ENCODE measurements at regions not wholly inside any gene's neighbourhood (a gene's known extent, or its start where the extent isn't known, plus 50 kb on each side); places are given as distances from the start of the nearest gene placed in this dataset.

DNA sequence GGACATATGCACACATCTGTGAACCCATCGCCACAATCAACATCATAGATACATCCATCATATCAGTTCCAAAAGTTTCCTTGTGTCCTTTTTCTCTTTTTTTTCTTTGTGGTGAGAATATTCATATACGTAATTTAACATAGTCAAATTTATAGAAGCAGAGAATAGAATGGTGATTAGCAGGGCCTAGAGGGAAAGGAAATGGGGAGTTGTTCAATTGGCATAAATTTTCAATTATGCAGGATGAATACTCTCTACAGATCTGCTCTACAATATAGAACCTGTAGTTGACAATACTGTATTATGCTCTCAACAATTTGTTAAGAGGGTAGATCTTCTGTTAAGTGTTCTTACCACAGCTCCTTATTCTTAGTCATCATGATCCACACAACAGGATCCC is 413.2 kb downstream of the SHISA9 start:
- H3K4me1 ChIP-seq (replicated peaks in 1 of 2; ENCODE audit: control insufficient read depth in 2 of 2, insufficient read depth in 2 of 2, low read length in 2 of 2) = no peaks in the 10 kb centered on the region
- no peaks in the 10 kb centered on the region for H3K9me3 ChIP-seq (replicated peaks; ENCODE audit: control insufficient read depth, insufficient read depth, low read depth, low read length)
- 0% methylated on average over 2 of the region's 2 CpGs for WGBS (ENCODE audit: insufficient coverage, low coverage, missing lambda C conversion rate)
- H2AFZ ChIP-seq (ENCODE audit: low read depth, low read length) = no peak overlapping the region
- no peak overlapping the region for H3K27ac ChIP-seq (ENCODE audit: extremely low read depth, low read depth, low read length)
- no peaks in the 10 kb centered on the region for H3K9me1 ChIP-seq (ENCODE audit: control insufficient read depth, insufficient read depth, low read length)
- FAIRE-seq (no peak), ATAC-seq (no peak), DNase-seq (ENCODE audit: extremely low read depth in 1 of 4, low spot score in 3 of 4) (no peak)
- no peaks in the 10 kb centered on the region for H4K20me1 ChIP-seq (replicated peaks; ENCODE audit: control insufficient read depth, insufficient read depth, low read length)
- ChIA-PET CTCF (ENCODE audit: low intra/inter-chr PET ratio) (no interaction called here), POLR2A (interaction anchor here (0.6 kb wide), 1 partner anchor 540 kb away, joined by 3 read pairs; no protein-coding TSS in a partner anchor)
- intact Hi-C loops (cut with micrococcal nuclease) (no loop called here), in situ Hi-C loops (cut with MboI) (no loop called here)
- no peaks in the 10 kb centered on the region for H3K27me3 ChIP-seq (ENCODE audit: control insufficient read depth in 2 of 2, insufficient read depth in 2 of 2, low read length in 2 of 2)
- no peaks in the 10 kb centered on the region for H3K79me2 ChIP-seq (ENCODE audit: control insufficient read depth, insufficient read depth, low read length)
- no peak for TF ChIP-seq PHF8 (IDR thresholded peaks at IDR 0.05; ENCODE audit: borderline replicate concordance, low read length)
- TF ChIP-seq ZNF77 (CRISPR knock-in tag; IDR thresholded peaks at IDR 0.05) = no peak
- no peak overlapping the region for H3K9ac ChIP-seq (ENCODE audit: insufficient read depth in 1 of 2, low read depth in 2 of 2, low read length in 2 of 2)
- no peak overlapping the region for H3K4me2 ChIP-seq (ENCODE audit: insufficient read depth, low read length)
- BruUV-seq (replicated peaks) = no TSS peak
- no peak overlapping the region for H3K4me3 ChIP-seq
- H3K36me3 ChIP-seq (ENCODE audit: control insufficient read depth, insufficient read depth, low read length) = no peaks in the 10 kb centered on the region

GRCh38 chr16:13315642-13316427 is 414.4 kb downstream of the SHISA9 start:
- no TSS peak for BruUV-seq (replicated peaks)
- Histone ChIP-seq H2AFZ (ENCODE audit: low read depth, low read length) (no peak overlapping the region), H3K36me3 (ENCODE audit: control insufficient read depth, insufficient read depth, low read length) (no peaks in the 10 kb centered on the region), H3K27ac (ENCODE audit: extremely low read depth, low read depth, low read length) (no peak overlapping the region), H3K9me1 (ENCODE audit: control insufficient read depth, insufficient read depth, low read length) (no peaks in the 10 kb centered on the region), H4K20me1 (replicated peaks; ENCODE audit: control insufficient read depth, insufficient read depth, low read length) (no peaks in the 10 kb centered on the region), H3K4me3 (no peak overlapping the region), H3K79me2 (ENCODE audit: control insufficient read depth, insufficient read depth, low read length) (no peaks in the 10 kb centered on the region), H3K9me3 (replicated peaks; ENCODE audit: control insufficient read depth, insufficient read depth, low read depth, low read length) (no peaks in the 10 kb centered on the region), H3K4me1 (replicated peaks in 1 of 2; ENCODE audit: control insufficient read depth in 2 of 2, insufficient read depth in 2 of 2, low read length in 2 of 2) (no peaks in the 10 kb centered on the region), H3K9ac (ENCODE audit: insufficient read depth in 1 of 2, low read depth in 2 of 2, low read length in 2 of 2) (no peak overlapping the region), H3K4me2 (ENCODE audit: insufficient read depth, low read length) (no peak overlapping the region), H3K27me3 (ENCODE audit: control insufficient read depth in 2 of 2, insufficient read depth in 2 of 2, low read length in 2 of 2) (no peaks in the 10 kb centered on the region)
- DNase-seq (ENCODE audit: extremely low read depth in 1 of 4, low spot score in 3 of 4) (no peak), ATAC-seq (no peak), FAIRE-seq (no peak)
- CTCF ChIA-PET (ENCODE audit: low intra/inter-chr PET ratio) = no interaction called here
- intact Hi-C loops (cut with micrococcal nuclease) (no loop called here), in situ Hi-C loops (cut with MboI) (no loop called here)
- POLR2A ChIA-PET = no interaction called here
- 1% methylated on average over 5 of the region's 5 CpGs for WGBS (ENCODE audit: insufficient coverage, low coverage, missing lambda C conversion rate)
- TF ChIP-seq HEY1 (CRISPR knock-in tag; IDR thresholded peaks at IDR 0.05; ENCODE audit: borderline replicate concordance) = no peak
- TF ChIP-seq KLF10 (CRISPR knock-in tag; IDR thresholded peaks at IDR 0.05) = no peak
- TF ChIP-seq, protein P1, sequence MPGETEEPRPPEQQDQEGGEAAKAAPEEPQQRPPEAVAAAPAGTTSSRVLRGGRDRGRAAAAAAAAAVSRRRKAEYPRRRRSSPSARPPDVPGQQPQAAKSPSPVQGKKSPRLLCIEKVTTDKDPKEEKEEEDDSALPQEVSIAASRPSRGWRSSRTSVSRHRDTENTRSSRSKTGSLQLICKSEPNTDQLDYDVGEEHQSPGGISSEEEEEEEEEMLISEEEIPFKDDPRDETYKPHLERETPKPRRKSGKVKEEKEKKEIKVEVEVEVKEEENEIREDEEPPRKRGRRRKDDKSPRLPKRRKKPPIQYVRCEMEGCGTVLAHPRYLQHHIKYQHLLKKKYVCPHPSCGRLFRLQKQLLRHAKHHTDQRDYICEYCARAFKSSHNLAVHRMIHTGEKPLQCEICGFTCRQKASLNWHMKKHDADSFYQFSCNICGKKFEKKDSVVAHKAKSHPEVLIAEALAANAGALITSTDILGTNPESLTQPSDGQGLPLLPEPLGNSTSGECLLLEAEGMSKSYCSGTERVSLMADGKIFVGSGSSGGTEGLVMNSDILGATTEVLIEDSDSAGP (CRISPR knock-in tag; IDR thresholded peaks at IDR 0.05) = no peak
- TF ChIP-seq ETV5 (CRISPR knock-in tag; IDR thresholded peaks at IDR 0.05; ENCODE audit: low read depth) = no peak
